ENCODE measurements at regions not wholly inside any gene's neighbourhood (a gene's known extent, or its start where the extent isn't known, plus 50 kb on each side); places are given as distances from the start of the nearest gene placed in this dataset.
A peak's percentile ranks its signal among the peaks of the same experiment; 100 is the strongest.

DNA sequence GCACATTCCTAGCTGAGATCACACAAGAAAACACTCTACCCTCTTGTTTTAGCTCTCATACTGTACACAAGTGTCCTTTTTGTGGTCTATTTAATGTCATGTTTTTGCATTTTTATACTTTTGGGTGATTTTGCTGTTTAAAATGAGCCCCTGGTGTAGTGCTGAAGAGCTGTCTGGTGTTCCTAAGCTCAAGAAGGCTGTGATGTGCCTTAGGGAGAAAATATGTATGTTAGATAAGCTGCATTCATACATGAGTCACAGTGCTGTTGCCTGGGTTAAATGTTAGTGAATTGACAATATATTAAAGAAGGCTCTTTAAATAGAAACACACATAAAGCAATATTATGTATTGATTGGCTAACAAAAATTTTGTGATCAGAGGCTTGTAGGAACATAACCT, 387.4 kb upstream of the C2CD4B start:
- Histone ChIP-seq H2AFZ (ENCODE audit: insufficient read depth, low read depth, low read length, poor library complexity, severe bottlenecking) (no peak overlapping the region), H3K36me3 (replicated peaks in 1 of 2; ENCODE audit: control extremely low read depth in 1 of 2, control insufficient read depth in 1 of 2, extremely low read depth in 1 of 2, insufficient read depth in 2 of 2, low read length in 1 of 2) (no peaks in the 10 kb centered on the region), H3K9me3 (ENCODE audit: control extremely low read depth in 1 of 3, control insufficient read depth in 2 of 3, insufficient read depth in 1 of 3, low read length in 2 of 3) (peaks cover 0 to 7% (median 1%) of the 10 kb centered on the region in 3 donors), H3K4me1 (ENCODE audit: control insufficient read depth in 2 of 2, insufficient read depth in 2 of 2, low read length in 2 of 2) (peaks cover 4 to 10% of the 10 kb centered on the region in 2 donors), H3K27me3 (replicated peaks in 1 of 4; ENCODE audit: control extremely low read depth in 1 of 4, control insufficient read depth in 3 of 4, insufficient read depth in 4 of 4, low read length in 3 of 4) (no peaks in the 10 kb centered on the region), H3K27ac (ENCODE audit: low read length in 2 of 2) (no peak overlapping the region), H3K9ac (ENCODE audit: low read length) (no peak overlapping the region), H4K20me1 (ENCODE audit: control insufficient read depth, insufficient read depth, low read length, poor library complexity, severe bottlenecking) (no peaks in the 10 kb centered on the region), H3K4me2 (replicated peaks; ENCODE audit: low read depth, low read length, poor library complexity, severe bottlenecking) (no peak overlapping the region), H3K79me2 (ENCODE audit: control insufficient read depth, insufficient read depth, low read length) (no peaks in the 10 kb centered on the region), H3K4me3 (ENCODE audit: control extremely low read depth in 1 of 5, extremely low read depth in 1 of 5, insufficient read depth in 1 of 5, low read depth in 2 of 5, low read length in 4 of 5) (no peak overlapping the region)
- TF ChIP-seq CTCF (IDR thresholded peaks at IDR 0.05) = no peak
- TF ChIP-seq EZH2 (IDR thresholded peaks at IDR 0.05; ENCODE audit: borderline replicate concordance, insufficient read depth, low read depth, low read length, poor library complexity, severe bottlenecking) = no peak
- H3K27me3 Mint-ChIP-seq = peaks cover 10% of the 10 kb centered on the region
- H3K27ac Mint-ChIP-seq = no peak overlapping the region
- intact Hi-C loops (cut with micrococcal nuclease) = no loop called here
- DNase-seq (no peak), ATAC-seq (ENCODE audit: low read depth) (no peak)
- peaks cover 4% of the 10 kb centered on the region for H3K9me3 Mint-ChIP-seq (ENCODE audit: insufficient read depth)
- H3K4me3 Mint-ChIP-seq = no peak overlapping the region
- ChIA-PET POLR2A (no interaction called here), CTCF (no interaction called here)
- H3K4me1 Mint-ChIP-seq = peaks cover 12% of the 10 kb centered on the region

DNA sequence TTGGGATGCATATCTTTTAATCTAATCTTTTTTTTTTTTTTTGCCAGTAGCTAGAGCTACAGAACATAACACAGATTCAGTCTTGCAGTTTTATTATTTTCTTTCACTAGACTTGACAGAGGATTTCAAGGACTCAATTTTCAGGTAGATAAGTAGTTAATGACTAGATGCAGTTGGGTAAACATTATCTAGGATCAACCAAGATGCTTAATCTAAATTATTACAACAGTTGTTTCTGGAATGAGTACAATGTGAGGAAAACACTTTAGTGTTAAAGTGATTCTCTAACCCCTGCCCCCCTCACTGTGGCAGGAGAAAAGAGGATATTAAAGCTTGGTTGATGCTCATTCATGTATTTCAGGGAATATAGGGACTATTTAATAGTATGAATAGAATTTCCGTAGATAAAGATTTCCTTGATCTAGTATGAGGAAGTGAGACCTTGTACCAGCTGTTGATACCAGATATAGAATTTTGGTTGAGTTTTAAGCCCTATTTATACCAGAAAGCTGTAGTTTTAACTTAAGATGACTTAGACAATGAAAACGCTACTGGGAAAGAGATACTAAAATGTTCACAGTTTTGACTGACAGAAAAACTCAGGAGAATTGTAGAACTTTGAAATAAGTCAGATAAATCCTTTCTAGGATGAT, 389.0 kb upstream of the C2CD4B start:
- peaks cover 0 to 7% (median 1%) of the 10 kb centered on the region in 3 donors for H3K9me3 ChIP-seq (ENCODE audit: control extremely low read depth in 1 of 3, control insufficient read depth in 2 of 3, insufficient read depth in 1 of 3, low read length in 2 of 3)
- no peaks in the 10 kb centered on the region for H4K20me1 ChIP-seq (ENCODE audit: control insufficient read depth, insufficient read depth, low read length, poor library complexity, severe bottlenecking)
- H3K9me3 Mint-ChIP-seq (ENCODE audit: insufficient read depth) = peaks cover 4% of the 10 kb centered on the region
- H3K27me3 Mint-ChIP-seq = peaks cover 5% of the 10 kb centered on the region
- no peak for ATAC-seq (ENCODE audit: low read depth)
- H3K4me3 Mint-ChIP-seq = no peak overlapping the region
- TF ChIP-seq CTCF (IDR thresholded peaks at IDR 0.05) (no peak), EZH2 (IDR thresholded peaks at IDR 0.05; ENCODE audit: borderline replicate concordance, insufficient read depth, low read depth, low read length, poor library complexity, severe bottlenecking) (no peak)
- WGBS (ENCODE audit: insufficient coverage) = no CpG with 5 or more reads among the region's 2 CpGs
- H3K27ac Mint-ChIP-seq = no peak overlapping the region
- no peaks in the 10 kb centered on the region for H3K36me3 ChIP-seq (replicated peaks in 1 of 2; ENCODE audit: control extremely low read depth in 1 of 2, control insufficient read depth in 1 of 2, extremely low read depth in 1 of 2, insufficient read depth in 2 of 2, low read length in 1 of 2)
- H3K79me2 ChIP-seq (ENCODE audit: control insufficient read depth, insufficient read depth, low read length) = no peaks in the 10 kb centered on the region
- ChIA-PET CTCF (no interaction called here), POLR2A (no interaction called here)
- intact Hi-C loops (cut with micrococcal nuclease) = no loop called here
- H3K4me1 Mint-ChIP-seq = peaks cover 12% of the 10 kb centered on the region
- H3K4me2 ChIP-seq (replicated peaks; ENCODE audit: low read depth, low read length, poor library complexity, severe bottlenecking) = peak overlapping the region; percentile 42
- peak overlapping the region in 1 of 2 donors; percentile 41 for H3K27ac ChIP-seq (ENCODE audit: low read length in 2 of 2)
- H3K27me3 ChIP-seq (replicated peaks in 1 of 4; ENCODE audit: control extremely low read depth in 1 of 4, control insufficient read depth in 3 of 4, insufficient read depth in 4 of 4, low read length in 3 of 4) = no peaks in the 10 kb centered on the region
- H3K9ac ChIP-seq (ENCODE audit: low read length) = no peak overlapping the region
- DNase-seq = no peak
- peaks cover 4 to 10% of the 10 kb centered on the region in 2 donors for H3K4me1 ChIP-seq (ENCODE audit: control insufficient read depth in 2 of 2, insufficient read depth in 2 of 2, low read length in 2 of 2)
- no peak overlapping the region for H2AFZ ChIP-seq (ENCODE audit: insufficient read depth, low read depth, low read length, poor library complexity, severe bottlenecking)
- no peak overlapping the region for H3K4me3 ChIP-seq (ENCODE audit: control extremely low read depth in 1 of 5, extremely low read depth in 1 of 5, insufficient read depth in 1 of 5, low read depth in 2 of 5, low read length in 4 of 5)

Data from B cell (primary cell).